GM21786 (cell line): ENCODE measurements at regions not wholly inside any gene's neighbourhood (a gene's known extent, or its start where the extent isn't known, plus 50 kb on each side); places are given as distances from the start of the nearest gene placed in this dataset.
A peak's percentile ranks its signal among the peaks of the same experiment; 100 is the strongest.
"Not testable (repeated sequence)": the region's sequence is repeated elsewhere in the genome, so short reads cannot be mapped to it uniquely, and the experiment has no call there.

ENCODE experiments used
- ATAC-seq: cut with Tn5 transposase; IDR thresholded peaks from one replicate; pipeline ENCODE4 v1.9.1; 2021; ENCODE audit not compliant: unreplicated experiment

DNA sequence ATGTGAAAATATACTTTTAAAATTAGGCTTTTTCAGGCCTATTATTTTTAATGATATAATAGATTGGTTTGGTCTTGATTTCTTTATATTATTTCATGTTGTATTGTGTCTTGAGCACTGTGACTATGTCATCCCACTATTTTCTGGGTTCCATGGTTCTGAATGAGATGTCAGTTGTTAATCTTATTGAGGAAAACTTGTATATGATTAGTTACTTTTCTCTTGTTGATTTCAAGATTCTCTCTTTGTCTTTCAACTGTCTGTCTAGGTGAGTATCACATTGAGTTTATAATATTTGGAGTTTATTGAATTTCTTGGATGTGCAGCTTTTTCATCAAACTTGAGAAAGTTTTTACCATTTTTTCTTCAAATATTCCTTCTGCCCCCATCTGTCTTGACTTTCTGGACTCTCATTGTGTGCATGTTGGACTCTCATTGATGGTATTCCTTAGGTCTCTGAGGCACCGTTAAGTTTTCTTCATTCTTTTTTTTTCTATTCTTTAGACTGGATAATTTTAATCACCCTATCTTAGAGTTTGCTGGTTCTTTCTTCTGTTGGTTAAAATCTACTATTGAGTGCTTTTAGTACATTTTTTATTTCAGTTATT, 175.8 kb downstream of the TMEM167A start:
- no peak for ATAC-seq

DNA sequence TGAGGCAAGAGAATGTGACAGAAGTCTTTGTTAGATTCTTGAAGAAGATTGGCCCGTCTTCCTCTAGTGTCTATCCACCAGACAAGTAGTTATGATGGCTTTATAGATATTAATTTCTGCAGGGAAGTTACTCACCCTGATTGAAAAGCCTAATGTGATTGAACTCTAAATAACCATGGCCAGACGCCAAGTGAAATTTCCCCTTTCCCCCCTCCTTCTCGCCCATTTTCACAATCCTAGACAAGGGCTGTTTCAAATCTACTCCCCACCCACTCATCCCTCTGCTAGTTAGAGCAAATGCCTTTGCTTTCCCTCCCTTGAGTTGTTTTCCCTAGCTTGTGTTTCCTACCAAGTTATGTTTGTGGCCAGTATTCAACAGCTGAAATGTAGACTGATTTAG, 182.5 kb downstream of the TMEM167A start:
- no peak for ATAC-seq

DNA sequence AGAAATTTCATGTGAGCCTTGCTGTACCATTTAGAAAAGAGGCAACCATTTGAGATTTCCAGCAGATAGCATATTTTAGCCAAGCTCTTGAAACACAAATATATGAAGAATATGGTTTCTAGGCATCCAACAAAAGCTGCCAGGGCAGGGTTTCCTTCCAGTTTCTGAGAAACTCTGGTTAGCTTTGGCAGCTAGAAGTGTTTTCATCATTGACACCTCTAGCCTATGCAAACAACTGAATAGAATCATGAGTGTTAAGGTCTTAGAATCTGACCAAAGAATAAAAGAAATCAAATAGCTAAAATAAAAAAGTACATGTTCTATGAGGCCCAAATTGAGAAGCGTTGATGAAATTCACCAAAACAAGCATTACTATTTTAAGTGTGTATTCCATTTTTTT, 188.1 kb downstream of the TMEM167A start:
- ATAC-seq: no peak

DNA sequence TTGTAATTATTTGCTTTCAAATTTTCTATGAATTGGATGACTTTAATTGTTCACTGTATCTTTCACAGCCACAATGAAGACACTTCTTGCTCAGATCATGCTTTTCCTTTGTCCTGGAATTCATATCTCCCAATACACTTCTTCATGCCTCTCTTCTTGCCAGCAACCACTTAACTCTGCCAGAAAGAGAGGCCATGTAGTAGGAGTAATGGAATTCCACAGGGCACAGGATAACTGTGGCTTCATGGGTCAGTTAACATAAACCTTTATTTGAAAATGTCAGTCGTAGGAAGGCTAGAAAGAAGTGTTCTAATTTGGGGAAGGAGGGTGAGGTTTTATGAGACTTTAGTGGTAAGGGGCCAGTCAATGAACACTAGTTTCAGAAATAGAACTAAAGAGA, 190.3 kb downstream of the TMEM167A start:
- no peak for ATAC-seq

DNA sequence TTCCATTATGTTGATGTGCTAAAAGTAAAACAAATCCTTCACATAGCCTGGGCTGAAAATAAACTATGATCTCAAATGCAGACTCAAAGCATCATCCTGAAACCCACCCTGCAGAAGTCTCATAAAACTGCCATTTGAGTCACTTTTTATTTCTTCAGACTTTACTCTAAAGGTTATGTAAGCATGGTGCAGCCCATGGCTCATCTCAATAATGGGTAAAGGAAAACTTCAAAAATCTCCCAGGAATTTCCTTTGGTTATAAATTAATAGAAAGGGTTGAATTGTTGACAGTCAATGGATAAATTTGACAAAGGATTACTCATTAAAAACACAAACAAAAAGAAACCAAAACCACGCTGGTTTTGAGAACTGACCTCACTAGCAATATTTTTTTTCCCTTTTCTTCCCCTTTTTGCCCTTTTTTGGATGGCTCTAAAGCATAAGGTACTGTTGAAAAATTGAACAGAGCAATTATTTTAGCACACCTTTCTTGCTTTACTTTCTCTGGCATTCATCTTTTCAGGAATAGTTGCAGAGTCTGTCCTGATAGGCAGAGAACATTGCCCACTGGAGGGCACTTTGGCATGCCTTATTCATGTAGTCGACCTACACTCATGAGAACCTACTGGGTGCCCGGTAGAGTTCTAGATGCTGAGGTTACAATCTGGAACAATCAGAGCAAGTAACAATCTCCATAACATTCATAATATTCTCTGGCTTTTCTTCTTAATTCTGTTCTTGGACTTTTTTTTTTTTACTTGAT, 191.4 kb downstream of the TMEM167A start:
- ATAC-seq: peak; percentile 44

DNA sequence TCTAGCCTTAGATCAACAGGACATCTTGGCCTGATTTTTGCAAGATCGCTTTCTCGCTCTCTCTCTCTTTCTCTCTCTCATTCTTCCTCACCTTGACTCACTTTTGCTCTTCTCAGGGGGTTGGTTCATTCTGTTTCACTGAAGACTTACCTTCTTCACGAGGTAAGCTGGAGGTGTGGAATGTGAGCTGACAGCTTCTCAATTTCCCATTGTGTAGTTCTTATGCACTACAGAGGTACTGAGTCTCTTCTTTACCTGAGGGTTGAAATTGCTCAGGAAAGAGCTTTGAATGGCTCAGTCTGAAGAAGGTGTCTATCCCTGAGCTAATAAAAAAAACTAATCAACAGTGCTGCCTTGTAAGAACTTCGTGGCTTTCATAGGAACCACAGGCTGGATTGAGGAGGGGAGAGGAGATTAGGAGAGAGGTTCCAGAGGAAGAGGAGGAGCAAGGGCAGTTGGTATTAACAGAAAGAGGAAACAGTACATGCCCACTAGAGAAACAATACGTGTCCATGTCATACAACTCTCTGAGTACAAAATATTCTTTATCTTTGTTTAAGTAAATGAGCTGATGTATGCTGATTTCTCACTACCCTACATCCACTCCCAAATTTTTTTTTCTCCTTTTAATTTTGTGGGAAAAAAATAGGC, 192.2 kb downstream of the TMEM167A start:
- no peak for ATAC-seq

DNA sequence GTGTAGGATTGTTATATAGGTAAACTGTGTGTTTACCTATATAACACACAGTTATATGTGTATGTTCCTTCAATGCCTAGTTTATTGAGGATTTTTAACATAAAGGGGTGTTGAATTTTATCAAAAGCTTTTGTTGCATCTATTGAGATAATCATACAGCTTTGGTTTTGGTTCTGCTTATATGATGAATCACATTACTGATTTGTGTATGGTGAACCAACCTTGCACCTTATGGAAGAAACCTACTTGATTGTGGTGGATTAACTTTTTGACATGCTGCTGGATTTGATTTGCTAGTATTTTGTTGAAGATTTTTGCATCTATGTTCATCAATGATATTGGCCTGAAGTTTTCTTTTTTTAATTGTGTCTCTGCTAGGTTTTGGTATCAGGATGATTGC, 194.9 kb downstream of the TMEM167A start:
- no peak for ATAC-seq

DNA sequence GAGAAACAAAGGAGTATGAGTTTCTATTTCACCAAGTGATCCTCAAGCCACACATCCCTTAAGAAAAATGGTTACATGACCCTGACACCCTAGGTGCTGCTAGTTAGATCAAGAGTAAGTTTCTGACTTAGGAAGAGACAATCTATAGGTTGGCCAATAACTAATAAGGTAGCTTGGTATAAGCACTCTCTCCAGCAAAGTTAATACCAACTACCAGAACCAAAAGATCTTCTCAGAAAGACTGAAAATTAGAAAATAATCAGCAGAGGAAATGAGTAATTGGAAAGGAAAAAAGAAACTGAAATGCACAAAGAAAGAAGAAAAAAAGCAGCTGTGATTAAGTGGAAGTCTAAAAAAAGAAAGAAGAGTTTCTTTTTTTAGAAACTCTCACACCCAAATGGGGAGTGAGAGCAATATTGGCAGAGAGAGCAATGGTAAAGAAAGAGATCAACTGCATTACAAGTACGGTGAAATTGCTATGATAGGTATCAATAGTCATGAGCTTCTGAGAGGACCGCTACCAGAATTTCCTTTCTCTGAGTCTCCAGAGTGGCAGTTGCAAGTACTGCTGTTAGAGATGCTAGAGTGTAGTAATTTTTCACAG, 195.5 kb downstream of the TMEM167A start:
- ATAC-seq: peak; percentile 52

DNA sequence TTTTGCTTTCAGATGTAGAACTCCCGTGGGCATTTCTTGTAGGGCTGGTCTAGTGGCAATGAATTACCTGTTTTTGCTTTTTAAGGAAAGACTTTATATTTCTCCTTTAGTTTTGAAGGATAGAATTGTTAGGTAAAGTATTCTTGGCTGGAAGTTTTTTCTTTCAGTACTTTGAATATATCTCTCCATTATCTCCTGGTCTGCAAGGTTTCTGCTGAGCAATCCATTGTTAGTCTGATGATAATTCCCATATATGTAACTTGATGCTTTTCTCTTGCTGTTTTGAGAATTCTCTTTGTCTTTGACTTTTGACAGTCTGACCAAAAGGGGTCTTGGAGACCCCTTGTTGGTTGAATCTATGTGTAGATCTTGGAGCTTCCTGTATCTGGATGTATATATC, 198.1 kb downstream of the TMEM167A start:
- ATAC-seq: no peak

DNA sequence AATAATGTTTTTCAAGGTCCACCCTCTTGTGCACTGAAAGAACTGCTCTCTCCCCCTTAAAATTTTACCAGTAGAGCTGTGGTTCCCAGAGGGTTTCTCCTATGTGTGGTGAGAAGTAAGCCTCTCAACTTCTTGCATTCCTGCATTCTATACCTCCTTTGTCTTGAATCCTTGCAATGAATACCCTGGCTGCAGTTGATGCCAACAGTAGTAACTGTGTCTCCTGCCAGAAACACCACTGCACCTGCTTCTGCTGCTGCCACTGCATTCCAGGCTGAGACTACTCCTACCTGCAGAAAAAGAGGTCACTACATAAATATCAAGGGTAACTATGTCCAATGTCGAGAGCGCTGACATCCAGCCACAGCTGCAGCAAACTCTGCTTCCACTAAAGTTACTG, 203.7 kb downstream of the TMEM167A start:
- no peak for ATAC-seq

DNA sequence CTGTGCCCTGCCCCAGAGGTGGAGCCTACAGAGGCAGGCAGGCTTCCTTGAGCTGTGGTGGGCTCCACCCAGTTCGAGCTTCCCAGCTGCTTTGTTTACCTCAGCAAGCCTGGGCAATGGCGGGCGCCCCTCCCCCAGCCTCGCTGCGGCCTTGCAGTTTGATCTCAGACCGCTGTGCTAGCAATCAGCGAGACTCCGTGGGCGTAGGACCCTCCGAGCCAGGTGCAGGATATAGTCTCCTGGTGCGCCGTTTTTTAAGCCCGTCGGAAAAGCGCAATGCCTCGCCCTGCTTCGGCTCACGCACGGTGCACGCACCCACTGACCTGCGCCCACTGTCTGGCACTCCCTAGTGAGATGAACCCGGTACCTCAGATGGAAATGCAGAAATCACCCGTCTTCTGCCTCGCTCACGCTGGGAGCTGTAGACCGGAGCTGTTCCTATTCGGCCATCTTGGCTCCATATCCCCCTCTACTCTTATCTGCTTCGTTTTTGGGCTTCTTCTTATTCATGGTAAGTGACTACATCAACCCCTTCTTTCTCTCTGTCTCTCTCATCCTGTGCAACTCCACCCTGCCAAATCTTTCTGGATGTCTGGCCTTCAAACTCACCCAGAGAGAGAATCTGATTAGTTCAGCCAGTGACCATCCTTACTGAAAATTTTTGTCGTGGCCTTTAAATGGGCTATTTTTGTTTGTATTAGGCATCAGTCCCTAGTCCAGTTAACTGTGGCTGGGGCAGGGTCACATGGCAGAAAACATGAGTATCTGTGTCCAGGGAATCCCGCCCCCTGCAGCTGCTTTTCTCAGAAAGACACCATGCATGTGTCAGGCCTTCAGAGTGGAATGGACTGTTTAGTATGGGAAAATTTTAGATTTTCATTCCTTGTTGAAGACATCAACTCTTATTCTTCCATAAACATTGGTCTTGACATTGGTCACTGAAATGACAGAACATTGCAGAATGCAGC, 204.6 kb downstream of the TMEM167A start:
- not testable (repeated sequence) for ATAC-seq

DNA sequence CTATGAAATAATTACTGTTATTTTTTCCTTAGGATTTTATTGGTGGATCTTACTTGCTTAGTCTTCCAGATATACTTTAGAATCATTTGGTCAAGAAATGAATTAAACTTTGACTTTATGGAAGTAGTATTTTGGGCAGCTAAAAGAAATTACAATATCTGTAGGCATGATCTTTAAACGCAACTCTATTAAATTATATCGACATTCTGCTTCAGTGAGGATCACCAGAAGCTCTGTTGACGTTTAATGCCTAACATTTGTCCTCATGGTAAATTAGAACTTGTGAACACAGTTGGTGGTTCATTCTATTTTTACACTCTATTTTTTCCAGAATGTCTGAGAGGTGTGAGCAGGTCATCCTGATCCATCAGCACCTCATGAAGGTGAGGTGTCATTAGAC, 211.6 kb downstream of the TMEM167A start:
- no peak for ATAC-seq

DNA sequence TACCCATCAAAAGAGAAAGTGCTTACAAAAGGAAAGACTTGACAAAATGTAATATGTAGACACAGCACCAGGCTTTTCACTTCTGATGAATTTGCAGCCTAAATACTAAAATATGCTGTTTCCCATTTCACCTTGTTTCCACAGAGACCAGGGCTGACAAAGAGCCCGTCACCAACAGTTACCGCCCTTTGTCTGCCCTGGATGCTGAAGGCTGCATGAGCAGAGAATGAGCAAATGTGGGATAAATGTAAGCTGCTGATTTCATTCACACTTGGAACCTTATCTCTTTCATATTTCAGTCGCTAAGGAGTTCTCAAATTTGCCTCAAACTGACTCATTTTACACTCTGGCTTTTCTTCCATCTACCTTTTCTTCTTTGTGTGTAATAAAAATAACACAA, 213.9 kb downstream of the TMEM167A start:
- no peak for ATAC-seq

DNA sequence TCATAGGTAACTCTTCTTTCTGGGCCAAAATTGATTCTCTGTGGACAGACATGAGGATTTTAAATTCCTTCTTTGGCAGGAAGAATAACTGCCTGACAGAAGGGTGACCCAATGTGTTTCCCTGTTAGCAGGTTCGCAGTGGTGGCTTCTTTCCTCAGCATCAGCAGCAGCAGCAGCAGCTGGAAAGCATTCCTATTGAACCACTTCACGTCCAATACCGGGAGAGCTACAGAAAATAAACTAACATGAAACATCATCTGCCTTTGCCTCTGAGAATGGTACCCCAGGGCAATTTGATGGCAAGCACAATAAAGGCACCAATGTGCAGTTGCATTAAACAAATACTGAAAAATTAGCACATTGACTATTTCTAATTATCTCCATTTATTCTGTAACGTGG, 214.5 kb downstream of the TMEM167A start:
- ATAC-seq: no peak

DNA sequence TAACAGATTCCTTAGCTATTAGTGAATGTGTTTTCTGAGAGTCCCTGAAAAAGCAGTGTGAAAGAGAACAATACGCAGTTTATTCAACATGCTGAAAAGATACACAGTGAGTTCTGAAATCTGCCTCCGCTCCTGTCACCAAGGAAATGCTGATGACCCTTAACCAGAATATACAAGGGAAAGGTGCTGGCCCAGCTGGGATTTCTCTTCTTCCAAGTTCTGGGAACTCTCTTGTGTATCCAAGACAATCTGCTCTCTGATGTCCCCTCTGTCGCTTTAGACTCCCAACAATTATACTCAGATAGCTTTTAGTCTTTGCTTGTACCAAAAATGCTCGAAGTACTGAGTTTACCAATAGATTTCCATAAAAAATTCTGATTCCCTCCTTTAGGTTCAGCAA, 214.9 kb downstream of the TMEM167A start:
- no peak for ATAC-seq

DNA sequence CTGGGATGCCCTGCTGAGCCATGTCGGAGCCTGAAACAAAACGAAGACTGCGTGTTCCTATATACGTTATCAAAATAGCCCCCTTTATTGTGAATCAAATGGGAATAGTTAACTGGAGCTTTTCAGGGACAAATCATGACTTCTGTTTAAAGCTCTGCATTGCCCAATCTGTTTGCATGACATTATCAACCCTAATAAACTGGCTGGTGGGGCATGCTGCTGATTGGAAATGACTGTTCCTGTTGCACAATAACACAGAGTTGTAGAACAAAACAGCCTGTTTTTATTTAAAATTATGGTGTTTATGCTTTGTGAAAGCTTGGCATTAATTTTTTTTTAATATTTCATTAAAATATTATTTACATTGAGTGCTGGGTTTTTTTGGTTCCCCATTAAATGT, 215.5 kb downstream of the TMEM167A start:
- no peak for ATAC-seq

DNA sequence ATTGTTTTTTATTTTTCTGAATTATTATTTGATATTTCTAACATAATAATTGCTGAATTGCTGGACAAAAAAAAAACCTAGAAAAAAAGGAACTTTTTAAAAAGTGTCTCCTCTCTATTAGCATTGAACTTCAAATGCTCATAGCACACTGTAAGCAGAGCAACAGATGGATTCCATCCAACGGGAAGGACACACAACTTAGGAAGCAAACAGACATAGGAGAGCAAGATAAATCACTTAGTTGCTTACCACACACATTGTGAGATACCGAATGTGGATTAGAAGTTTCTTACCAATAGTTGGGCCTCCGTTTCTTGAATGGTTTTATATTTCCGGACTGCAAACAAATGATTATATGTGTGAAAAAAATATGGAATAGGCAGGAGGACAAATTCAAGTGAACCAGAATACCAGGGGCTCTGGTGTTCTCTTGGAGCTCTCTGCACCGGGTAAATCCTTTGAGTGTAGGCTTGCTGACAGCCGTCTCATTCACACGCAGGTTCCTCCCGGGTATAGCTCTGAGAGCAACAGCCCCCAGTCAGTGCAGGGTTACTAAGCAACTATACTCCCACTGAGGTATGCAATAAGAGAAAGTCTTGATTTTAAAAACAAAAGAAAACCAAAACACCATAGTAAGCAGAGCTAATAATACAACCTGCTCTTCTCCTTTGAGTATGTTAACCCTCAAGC, 217.6 kb downstream of the TMEM167A start:
- ATAC-seq: no peak

DNA sequence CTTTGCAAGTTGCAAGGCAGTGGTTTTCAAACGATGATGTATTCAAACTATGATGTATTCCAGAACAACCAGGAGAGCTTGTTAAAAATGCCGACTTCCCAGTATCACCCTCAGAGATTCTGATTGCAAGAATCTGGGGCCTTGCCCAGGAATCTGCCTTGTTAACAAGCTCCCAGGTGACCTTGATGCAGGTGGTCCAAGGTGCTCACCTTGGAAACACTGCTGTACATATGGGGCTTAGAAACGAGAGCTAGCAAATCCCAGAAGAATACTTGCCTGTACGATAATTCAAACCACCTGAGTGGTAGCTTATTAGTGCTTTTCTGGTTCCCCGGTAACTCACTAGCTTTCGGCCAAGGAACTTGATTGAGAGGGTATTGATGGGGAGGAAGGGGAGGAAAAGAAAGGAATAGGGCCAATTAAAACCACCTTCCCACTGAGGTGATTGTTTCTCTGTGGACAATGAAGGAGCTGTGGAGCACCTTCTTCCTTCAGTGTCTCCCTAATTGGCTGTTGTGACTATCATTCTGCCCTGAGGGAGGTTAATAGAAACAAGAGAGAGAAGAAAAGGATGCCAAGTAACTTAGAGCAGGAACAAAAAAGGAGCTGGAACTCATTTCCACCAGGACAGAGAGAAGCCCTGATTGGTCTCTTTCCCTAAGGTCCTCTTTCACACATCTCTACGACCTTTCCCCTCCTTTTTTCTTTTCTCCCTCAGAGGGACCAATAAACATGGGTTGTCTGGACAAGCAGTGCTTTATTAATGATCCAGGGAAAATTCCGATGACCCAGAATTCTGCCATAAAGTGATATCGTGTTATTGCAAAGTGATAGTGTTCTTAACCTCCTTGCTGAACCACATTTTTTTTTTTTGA, 218.8 kb downstream of the TMEM167A start:
- no peak for ATAC-seq

DNA sequence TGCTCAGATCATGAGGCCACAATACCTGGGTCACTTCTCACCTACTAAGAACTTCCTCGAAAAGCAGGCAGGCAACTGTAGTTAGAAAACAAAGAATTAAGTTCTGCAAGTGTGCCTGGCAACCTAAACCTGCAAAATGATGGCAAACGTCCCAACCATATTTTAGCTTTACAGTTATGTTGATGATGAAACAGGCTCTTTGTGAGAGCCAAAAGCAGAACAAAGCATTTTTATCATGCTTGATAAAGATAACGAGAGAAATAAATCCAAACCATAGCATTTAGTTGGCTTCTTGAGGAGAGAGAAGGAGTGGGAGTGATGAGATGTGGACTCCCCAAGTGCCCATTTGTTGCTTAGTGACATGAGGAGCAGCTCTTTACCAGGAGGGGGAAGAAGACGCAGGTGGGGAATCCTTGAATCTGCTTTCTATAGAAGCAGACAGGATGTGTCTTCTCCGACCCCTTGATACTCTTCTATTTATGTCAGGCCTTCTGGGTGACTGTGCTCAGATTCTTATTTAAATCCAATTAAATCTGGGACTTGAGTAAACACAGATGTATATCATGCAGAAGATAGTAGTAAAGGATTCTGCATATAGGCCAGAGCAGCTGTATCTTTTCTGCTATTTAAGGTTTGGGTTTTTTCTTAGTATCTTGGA, 221.2 kb downstream of the TMEM167A start:
- ATAC-seq: no peak
